ENCODE measurements at regions not wholly inside any gene's neighbourhood (a gene's known extent, or its start where the extent isn't known, plus 50 kb on each side); places are given as distances from the start of the nearest gene placed in this dataset.

- peaks cover 19% of the 10 kb centered on the region for H3K4me1 ChIP-seq
- DNase-seq (no peak), ATAC-seq (no peak)
- no peaks in the 10 kb centered on the region for H3K9me3 ChIP-seq
- no peaks in the 10 kb centered on the region for H3K27me3 ChIP-seq (ENCODE audit: insufficient read depth in 3 of 3, low read length in 2 of 3)
- intact Hi-C loops (cut with DNase I): loop anchor here in 1 of 2 donors (5.0 to 10.0 kb wide), 4 partner anchors 158 to 552 kb away; no protein-coding TSS in a partner anchor
- TF ChIP-seq CTCF (IDR thresholded peaks at IDR 0.05): no peak
- WGBS, 3 donors: 88 to 92% (median 90%) methylated on average over 9 of the region's 9 CpGs
- H3K4me3 ChIP-seq: no peak overlapping the region
- no peaks in the 10 kb centered on the region for H3K36me3 ChIP-seq (ENCODE audit: insufficient read depth in 1 of 2, low read depth in 1 of 2)
- no peak overlapping the region for H3K27ac ChIP-seq
Measured at GRCh38 chr2:217162533-217162932, 302.7 kb upstream of the TNP1 start.

- Histone ChIP-seq H3K27ac (no peak overlapping the region), H3K36me3 (ENCODE audit: insufficient read depth in 1 of 2, low read depth in 1 of 2) (no peaks in the 10 kb centered on the region), H3K9me3 (no peaks in the 10 kb centered on the region), H3K27me3 (ENCODE audit: insufficient read depth in 3 of 3, low read length in 2 of 3) (no peaks in the 10 kb centered on the region), H3K4me3 (no peak overlapping the region), H3K4me1 (peaks cover 27% of the 10 kb centered on the region)
- intact Hi-C loops (cut with DNase I): loop anchor here in 1 of 2 donors (5.0 to 10.0 kb wide), 4 partner anchors 156 to 554 kb away; no protein-coding TSS in a partner anchor
- DNase-seq (no peak), ATAC-seq (no peak)
- WGBS, 3 donors: 68 to 69% (median 69%) methylated on average over 9 of the region's 9 CpGs
- no peak for TF ChIP-seq CTCF (IDR thresholded peaks at IDR 0.05)
Measured at GRCh38 chr2:217160978-217161973, 301.4 kb upstream of the TNP1 start.

- TF ChIP-seq CTCF (IDR thresholded peaks at IDR 0.05): no peak
- ATAC-seq: no peak
- no peaks in the 10 kb centered on the region for H3K9me3 ChIP-seq
Measured at GRCh38 chr2:217160103-217160743, 300.4 kb upstream of the TNP1 start.

GRCh38 chr2:217158928-217159327 lies 299.1 kb upstream of the TNP1 start:
- no peaks in the 10 kb centered on the region for H3K27me3 ChIP-seq (ENCODE audit: insufficient read depth in 3 of 3, low read length in 2 of 3)
- 78 to 94% (median 81%) methylated on average over 2 of the region's 2 CpGs for WGBS, 3 donors
- no peak for ATAC-seq
- H3K27ac ChIP-seq: no peak overlapping the region
- intact Hi-C loops (cut with DNase I): no loop called here
- H3K4me3 ChIP-seq: no peak overlapping the region
- TF ChIP-seq CTCF (IDR thresholded peaks at IDR 0.05): no peak
- no peaks in the 10 kb centered on the region for H3K36me3 ChIP-seq (ENCODE audit: insufficient read depth in 1 of 2, low read depth in 1 of 2)
- H3K9me3 ChIP-seq: no peaks in the 10 kb centered on the region
- DNase-seq: no peak
- peaks cover 12% of the 10 kb centered on the region for H3K4me1 ChIP-seq

More at GRCh38 chr2:217160103-217160743, 300.4 kb upstream of the TNP1 start:
- Histone ChIP-seq H3K36me3 (ENCODE audit: insufficient read depth in 1 of 2, low read depth in 1 of 2) (no peaks in the 10 kb centered on the region), H3K4me3 (no peak overlapping the region), H3K27me3 (ENCODE audit: insufficient read depth in 3 of 3, low read length in 2 of 3) (no peaks in the 10 kb centered on the region), H3K4me1 (peaks cover 21% of the 10 kb centered on the region), H3K27ac (no peak overlapping the region)
- 84 to 88% (median 87%) methylated on average over 4 of the region's 4 CpGs for WGBS, 3 donors
- no peak for DNase-seq
- intact Hi-C loops (cut with DNase I): loop anchor here in 1 of 2 donors (5.0 to 10.0 kb wide), 4 partner anchors 155 to 555 kb away; no protein-coding TSS in a partner anchor

All from psoas muscle (tissue), 7 donors.